ENCODE measurements at regions not wholly inside any gene's neighbourhood (a gene's known extent, or its start where the extent isn't known, plus 50 kb on each side); places are given as distances from the start of the nearest gene placed in this dataset.

- BruUV-seq (replicated peaks) = no TSS peak
Observed at GRCh38 chr11:106456647-106457046, 379.2 kb downstream of the AASDHPPT start.

More at GRCh38 chr11:106456647-106457046, 379.2 kb downstream of the AASDHPPT start:
- Histone ChIP-seq H3K9me3 (ENCODE audit: control insufficient read depth in 1 of 2, insufficient read depth in 1 of 2, low read depth in 1 of 2, low read length in 2 of 2) (no peaks in the 10 kb centered on the region), H3K27me3 (ENCODE audit: insufficient read depth, low read length) (no peaks in the 10 kb centered on the region), H3K36me3 (ENCODE audit: control insufficient read depth in 1 of 2, insufficient read depth in 2 of 2, low read length in 2 of 2) (no peaks in the 10 kb centered on the region), H4K20me1 (ENCODE audit: insufficient read depth) (no peaks in the 10 kb centered on the region), H3K9ac (ENCODE audit: low read length) (no peak overlapping the region), H3K9me2 (ENCODE audit: insufficient read depth) (no peaks in the 10 kb centered on the region), H3K4me1 (ENCODE audit: control insufficient read depth in 1 of 2, insufficient read depth in 2 of 2, low read length in 2 of 2) (no peaks in the 10 kb centered on the region), H3K4me2 (ENCODE audit: low read length) (no peak overlapping the region), H2AFZ (ENCODE audit: low read depth, low read length, poor library complexity, severe bottlenecking) (no peak overlapping the region), H3K4me3 (replicated peaks in 1 of 2; ENCODE audit: low read depth in 1 of 2, low read length in 2 of 2) (no peak overlapping the region), H3K79me2 (ENCODE audit: insufficient read depth, low read length) (no peaks in the 10 kb centered on the region), H3K27ac (ENCODE audit: low read depth, low read length) (no peak overlapping the region)
- ChIA-PET POLR2A (no interaction called here), RAD21 (ENCODE audit: low non-redundant PET in 1 of 2, low total read pairs in 2 of 2, uncharacterized antibody in 2 of 2, unreplicated experiment in 2 of 2) (no interaction called here), CTCF (no interaction called here)
- ATAC-seq = no peak
- DNase-seq (ENCODE audit: low read depth, low spot score) = no peak
- intact Hi-C loops (cut with micrococcal nuclease) = no loop called here
- TF ChIP-seq RAD21 (IDR thresholded peaks at IDR 0.05; ENCODE audit: low read depth) = no peak
- no peak for TF ChIP-seq SIN3A (IDR thresholded peaks at IDR 0.05; ENCODE audit: low read depth)
- no peak for TF ChIP-seq MAX (IDR thresholded peaks at IDR 0.05)
- TF ChIP-seq SRF (IDR thresholded peaks at IDR 0.05; ENCODE audit: low read depth) = no peak
- no peak for TF ChIP-seq ZNF274 (IDR thresholded peaks at IDR 0.05; ENCODE audit: low read depth, low read length)
- no peak for TF ChIP-seq CTCF (IDR thresholded peaks at IDR 0.05 in 2 of 3, conservative IDR thresholded peaks at IDR 0.05 in 1 of 3; ENCODE audit: borderline replicate concordance in 1 of 3, insufficient read depth in 1 of 3, low read depth in 2 of 3, low read length in 2 of 3)
- no peak for TF ChIP-seq CBX3 (IDR thresholded peaks at IDR 0.05; ENCODE audit: low read depth)
